Panc1 (cell line): ENCODE measurements at regions not wholly inside any gene's neighbourhood (a gene's known extent, or its start where the extent isn't known, plus 50 kb on each side); places are given as distances from the start of the nearest gene placed in this dataset.

ENCODE experiments used
- POLR2AphosphoS5 ChIP-seq: IDR thresholded peaks from 2 replicates; pipeline ENCODE4 v1.6.1; 2012; ENCODE audit warnings: mild to moderate bottlenecking, low read depth, low read length, moderate library complexity
- TCF7L2 ChIP-seq: IDR thresholded peaks from 2 replicates; pipeline ENCODE4 v1.6.1; 2011; ENCODE audit warnings: mild to moderate bottlenecking, low read depth, low read length, inconsistent platforms
- TF ChIP-seq, protein P1 (sequence below): fragments of 450-650 bp; IDR thresholded peaks from 2 replicates; pipeline ENCODE4 v1.5.1; 2017; ENCODE audit warnings: mild to moderate bottlenecking

DNA sequence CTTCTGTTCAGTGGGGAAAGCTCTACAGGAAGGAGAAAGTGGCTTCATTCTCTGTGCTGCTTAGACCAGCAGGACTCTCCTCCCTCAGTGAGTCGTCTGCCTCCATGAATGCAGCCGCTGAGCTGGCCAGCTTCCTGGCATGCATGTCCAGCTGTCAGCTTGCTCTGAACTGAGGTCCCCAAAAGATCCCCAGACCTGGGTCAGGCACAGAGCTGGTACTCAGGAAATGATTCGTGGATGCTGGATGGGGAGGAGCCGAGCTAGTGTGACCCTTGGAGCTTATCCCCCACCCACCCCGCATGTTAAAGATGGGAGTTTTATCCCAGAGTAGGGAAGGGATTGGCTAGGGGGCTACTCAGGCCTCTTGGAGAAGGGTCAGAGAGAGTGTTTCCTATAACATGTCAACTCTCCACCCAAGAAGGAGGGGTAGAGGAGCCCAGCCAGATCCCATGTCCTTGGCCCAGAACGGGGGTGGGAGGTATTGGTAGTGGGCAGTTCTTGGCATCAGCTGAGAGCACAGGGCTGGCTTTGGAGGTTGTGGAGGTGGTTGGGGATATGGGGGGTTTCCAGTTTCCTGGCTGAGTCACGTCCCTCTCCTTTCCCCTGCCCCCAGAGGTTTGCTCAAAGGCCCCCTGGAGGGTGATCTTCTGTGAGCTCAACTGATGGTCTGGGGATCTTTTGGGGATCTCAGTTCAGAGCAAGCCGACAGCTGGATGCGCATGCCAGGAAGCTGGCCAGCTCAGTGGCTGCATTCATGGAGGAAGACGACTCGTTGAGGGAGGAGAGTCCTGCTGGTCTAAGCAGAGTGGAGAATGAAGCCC, 110.1 kb downstream of the FOXD2 start:
- TF ChIP-seq, protein P1, sequence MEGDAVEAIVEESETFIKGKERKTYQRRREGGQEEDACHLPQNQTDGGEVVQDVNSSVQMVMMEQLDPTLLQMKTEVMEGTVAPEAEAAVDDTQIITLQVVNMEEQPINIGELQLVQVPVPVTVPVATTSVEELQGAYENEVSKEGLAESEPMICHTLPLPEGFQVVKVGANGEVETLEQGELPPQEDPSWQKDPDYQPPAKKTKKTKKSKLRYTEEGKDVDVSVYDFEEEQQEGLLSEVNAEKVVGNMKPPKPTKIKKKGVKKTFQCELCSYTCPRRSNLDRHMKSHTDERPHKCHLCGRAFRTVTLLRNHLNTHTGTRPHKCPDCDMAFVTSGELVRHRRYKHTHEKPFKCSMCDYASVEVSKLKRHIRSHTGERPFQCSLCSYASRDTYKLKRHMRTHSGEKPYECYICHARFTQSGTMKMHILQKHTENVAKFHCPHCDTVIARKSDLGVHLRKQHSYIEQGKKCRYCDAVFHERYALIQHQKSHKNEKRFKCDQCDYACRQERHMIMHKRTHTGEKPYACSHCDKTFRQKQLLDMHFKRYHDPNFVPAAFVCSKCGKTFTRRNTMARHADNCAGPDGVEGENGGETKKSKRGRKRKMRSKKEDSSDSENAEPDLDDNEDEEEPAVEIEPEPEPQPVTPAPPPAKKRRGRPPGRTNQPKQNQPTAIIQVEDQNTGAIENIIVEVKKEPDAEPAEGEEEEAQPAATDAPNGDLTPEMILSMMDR, result no peak
- TF ChIP-seq POLR2AphosphoS5 (no peak), TCF7L2 (no peak)
